H1 (cell line): ENCODE measurements at regions not wholly inside any gene's neighbourhood (a gene's known extent, or its start where the extent isn't known, plus 50 kb on each side); places are given as distances from the start of the nearest gene placed in this dataset.

Experiments
- KDM5A ChIP-seq: fragments of 200-600 bp; IDR thresholded peaks from 2 replicates; pipeline ENCODE4 v1.7.1; 2012; ENCODE audit warnings: mild to moderate bottlenecking, low read length, inconsistent platforms, mixed read lengths
- RNF2 ChIP-seq: fragments of 200-900, 300-1000 bp; sonication (generic); IDR thresholded peaks from 2 replicates; pipeline ENCODE4 v1.7.1; 2016; ENCODE audit warnings: borderline replicate concordance, low read depth, mild to moderate bottlenecking, antibody characterized with exemption, low read length; ENCODE audit not compliant: poor library complexity, severe bottlenecking; ENCODE audit errors: missing control alignments
- SAP30 ChIP-seq: fragments of 300-600 bp; sonication (generic); IDR thresholded peaks from 2 replicates; pipeline ENCODE4 v1.7.1; 2012; ENCODE audit warnings: low read length, moderate library complexity, mild to moderate bottlenecking, inconsistent platforms; ENCODE audit not compliant: insufficient read depth, insufficient replicate concordance
- TBP ChIP-seq: IDR thresholded peaks from 2 replicates; pipeline ENCODE4 v1.6.1; 2011; ENCODE audit warnings: low read depth, low read length, improper control_type of control experiment

- TF ChIP-seq TBP (no peak), SAP30 (no peak), RNF2 (no peak), KDM5A (no peak)
Observed at GRCh38 chr17:72588561-72588960, 467.7 kb downstream of the SOX9 start (continued).
